H1 (cell line): ENCODE measurements at regions not wholly inside any gene's neighbourhood (a gene's known extent, or its start where the extent isn't known, plus 50 kb on each side); places are given as distances from the start of the nearest gene placed in this dataset.

Experiments used
- ATF2 ChIP-seq: IDR thresholded peaks from 2 replicates; pipeline ENCODE4 v1.6.1; 2012; ENCODE audit warnings: low read length, inconsistent platforms
- BACH1 ChIP-seq: IDR thresholded peaks from 2 replicates; pipeline ENCODE4 v1.6.1; 2012; ENCODE audit warnings: low read length, improper control_type of control experiment
- BRCA1 ChIP-seq: IDR thresholded peaks from 2 replicates; pipeline ENCODE4 v1.6.1; 2012; ENCODE audit warnings: low read depth, low read length, improper control_type of control experiment
- CEBPB ChIP-seq: IDR thresholded peaks from 2 replicates; pipeline ENCODE4 v1.6.1; 2012; ENCODE audit warnings: low read depth, low read length
- CHD7 ChIP-seq: fragments of 300-600 bp; sonication (generic); IDR thresholded peaks from 2 replicates; pipeline ENCODE4 v1.7.1; 2012; ENCODE audit warnings: low read length, moderate library complexity, mild to moderate bottlenecking, inconsistent platforms; ENCODE audit not compliant: insufficient replicate concordance
- KDM5A ChIP-seq: fragments of 200-600 bp; IDR thresholded peaks from 2 replicates; pipeline ENCODE4 v1.7.1; 2012; ENCODE audit warnings: mild to moderate bottlenecking, low read length, inconsistent platforms, mixed read lengths
- POU5F1 ChIP-seq: IDR thresholded peaks from 2 replicates; pipeline ENCODE4 v1.6.1; 2011; ENCODE audit warnings: low read depth, mild to moderate bottlenecking, low read length, moderate library complexity
- RXRA ChIP-seq: IDR thresholded peaks from 2 replicates; pipeline ENCODE4 v1.6.1; 2011; ENCODE audit warnings: low read depth, mild to moderate bottlenecking, low read length, moderate library complexity; ENCODE audit not compliant: insufficient read depth
- TEAD4 ChIP-seq: IDR thresholded peaks from 2 replicates; pipeline ENCODE4 v1.6.1; 2012; ENCODE audit warnings: low read depth, low read length, inconsistent platforms, mixed read lengths

- TF ChIP-seq ATF2 = no peak
- TF ChIP-seq BRCA1 = no peak
- no peak for TF ChIP-seq KDM5A
- TF ChIP-seq CHD7 = no peak
- TF ChIP-seq POU5F1 = no peak
- no peak for TF ChIP-seq CEBPB
- no peak for TF ChIP-seq RXRA
- no peak for TF ChIP-seq BACH1
- TF ChIP-seq TEAD4 = no peak
These were observed 84.9 kb upstream of the TNP1 start (continued) for GRCh38 chr2:216944733-216945132.
